HCT116 (cell line): ENCODE measurements at regions not wholly inside any gene's neighbourhood (a gene's known extent, or its start where the extent isn't known, plus 50 kb on each side); places are given as distances from the start of the nearest gene placed in this dataset.

ENCODE experiments used
- ATAC-seq: fragments of 200-7000 bp; cut with Tn5 transposase; 2 replicates; pipeline ENCODE4 v1.9.1; 2020; ENCODE audit warnings: mild to moderate bottlenecking, moderate library complexity
- BruUV-seq: library from RNA; stranded (reverse); fragments of 400-500 nt; replicated peaks from 2 replicates; lab custom pipeline; 2021; lab: Mats Ljungman, UMichigan
- CTCF ChIA-PET: fragments of 300-600 bp; sonication (Branson Sonifier 250); formaldehyde crosslinking; loops from one replicate; lab custom pipeline; 2021; ENCODE audit warnings: antibody characterized with exemption; lab: Charles Lee
- POLR2A ChIA-PET: fragments of 300-600, 350-600 bp; sonication (Branson Sonifier 250); formaldehyde crosslinking; loops from one replicate; lab custom pipeline; 2021; ENCODE audit warnings: antibody characterized with exemption; lab: Charles Lee
- RAD21 ChIA-PET, 2 experiments: fragments of 300-600 bp; sonication (Branson Sonifier 250); formaldehyde crosslinking; loops; one replicate each; lab custom pipeline; 2023; ENCODE audit warnings: low total read pairs in 2 of 2; ENCODE audit not compliant: uncharacterized antibody in 2 of 2, unreplicated experiment in 2 of 2, low non-redundant PET in 1 of 2; lab: Charles Lee
- DNase-seq: peaks from one replicate; pipeline ENCODE4 v3.0.0-alpha.2; 2010; ENCODE audit warnings: low read depth, low spot score
- H2AFZ ChIP-seq: fragments of 200-600 bp; shearing (Covaris generic), sonication (generic); 2 replicates; pipeline ENCODE4 v1.6.1; 2017; ENCODE audit warnings: low read depth, mixed run types, mixed read lengths, antibody characterized with exemption, low read length; ENCODE audit not compliant: poor library complexity, severe bottlenecking
- H3K27ac ChIP-seq: 2 replicates; pipeline ENCODE4 v1.5.1; 2012; ENCODE audit warnings: low read depth, low read length
- H3K27me3 ChIP-seq: fragments of 200-600 bp; sonication (generic); 2 replicates; pipeline ENCODE4 v1.6.1; 2016; ENCODE audit warnings: mixed run types, low read length, mixed read lengths; ENCODE audit not compliant: insufficient read depth
- H3K36me3 ChIP-seq, 2 experiments: fragments of 200-500 bp in 1 of 2; fragments of 200-600 bp in 1 of 2; sonication (Bioruptor generic) in 1 of 2; sonication (generic) in 1 of 2; 2 replicates each; pipeline versions ENCODE4 v1.5.1 to v1.6.1; 2014 to 2016; ENCODE audit warnings: low read length in 2 of 2, inconsistent platforms in 1 of 2, mixed read lengths in 1 of 2, mixed run types in 1 of 2; ENCODE audit not compliant: insufficient read depth in 2 of 2, control insufficient read depth in 1 of 2
- H3K4me1 ChIP-seq, 2 experiments: fragments of 200-600 bp in 1 of 2; sonication (generic) in 1 of 2; 2 replicates each; pipeline versions ENCODE4 v1.5.1 to v1.6.1; 2012 to 2017; ENCODE audit warnings: low read length in 2 of 2, inconsistent platforms in 1 of 2, mild to moderate bottlenecking in 1 of 2, mixed read lengths in 1 of 2, mixed run types in 1 of 2, moderate library complexity in 1 of 2; ENCODE audit not compliant: insufficient read depth in 2 of 2, control insufficient read depth in 1 of 2
- H3K4me2 ChIP-seq: fragments of 200-600 bp; sonication (generic); 2 replicates; pipeline ENCODE4 v1.6.1; 2017; ENCODE audit warnings: mixed run types, low read length, mixed read lengths
- H3K4me3 ChIP-seq, 2 experiments: fragments of 200-600 bp in 1 of 2; sonication (generic) in 1 of 2; replicated peaks in 1 of 2; 2 replicates each; pipeline ENCODE4 v1.5.1; 2011 to 2016; ENCODE audit warnings: low read length in 2 of 2, control low read depth in 1 of 2, low read depth in 1 of 2, mild to moderate bottlenecking in 1 of 2, mixed read lengths in 1 of 2, mixed run types in 1 of 2
- H3K79me2 ChIP-seq: fragments of 200-600 bp; sonication (generic); 2 replicates; pipeline ENCODE4 v1.6.1; 2017; ENCODE audit warnings: mild to moderate bottlenecking, mixed run types, low read length, moderate library complexity, mixed read lengths; ENCODE audit not compliant: insufficient read depth
- H3K9ac ChIP-seq: fragments of 200-600 bp; sonication (generic); 2 replicates; pipeline ENCODE4 v1.6.1; 2016; ENCODE audit warnings: low read length, mixed read lengths
- H3K9me2 ChIP-seq: fragments of 200-600 bp; sonication (generic), shearing (Covaris generic); 2 replicates; pipeline ENCODE4 v1.6.1; 2017; ENCODE audit warnings: mixed run types, mild to moderate bottlenecking, moderate library complexity; ENCODE audit not compliant: insufficient read depth
- H3K9me3 ChIP-seq, 2 experiments: fragments of 200-500 bp in 1 of 2; fragments of 200-600 bp in 1 of 2; sonication (Bioruptor generic) in 1 of 2; sonication (generic) in 1 of 2; 2 replicates each; pipeline ENCODE4 v1.6.1; 2014 to 2017; ENCODE audit warnings: low read length in 2 of 2, mixed read lengths in 2 of 2, inconsistent platforms in 1 of 2, low read depth in 1 of 2, mild to moderate bottlenecking in 1 of 2, mixed run types in 1 of 2, moderate library complexity in 1 of 2; ENCODE audit not compliant: control insufficient read depth in 1 of 2, insufficient read depth in 1 of 2
- H4K20me1 ChIP-seq: fragments of 200-600 bp; sonication (generic), shearing (Covaris generic); 2 replicates; pipeline ENCODE4 v1.6.1; 2017; ENCODE audit warnings: mixed run types, mild to moderate bottlenecking, moderate library complexity; ENCODE audit not compliant: insufficient read depth
- ELF1 ChIP-seq: IDR thresholded peaks from 2 replicates; pipeline ENCODE4 v1.6.1; 2012; ENCODE audit warnings: low read depth, borderline replicate concordance
- EZH2phosphoT487 ChIP-seq: fragments of 200-600 bp; IDR thresholded peaks from 2 replicates; pipeline ENCODE4 v1.6.1; 2018; ENCODE audit warnings: antibody characterized with exemption, borderline replicate concordance
- FOSL1 ChIP-seq: IDR thresholded peaks from 2 replicates; pipeline ENCODE4 v1.6.1; 2012; ENCODE audit warnings: low read depth
- JUND ChIP-seq: IDR thresholded peaks from 2 replicates; pipeline ENCODE4 v1.6.1; 2012
- MAX ChIP-seq: IDR thresholded peaks from 2 replicates; pipeline ENCODE4 v1.6.1; 2012
- POLR2AphosphoS5 ChIP-seq: IDR thresholded peaks from 2 replicates; pipeline ENCODE4 v1.6.1; 2011; ENCODE audit warnings: mild to moderate bottlenecking, low read depth, low read length, moderate library complexity
- REST ChIP-seq: IDR thresholded peaks from 2 replicates; pipeline ENCODE4 v1.6.1; 2012; ENCODE audit warnings: low read depth
- TCF7L2 ChIP-seq: IDR thresholded peaks from 2 replicates; pipeline ENCODE4 v1.7.0; 2011; ENCODE audit warnings: borderline replicate concordance, inconsistent platforms; ENCODE audit not compliant: insufficient read depth, insufficient read length; ENCODE audit errors: extremely low read depth
- ZFX ChIP-seq: fragments of 450-650 bp; IDR thresholded peaks from 2 replicates; pipeline ENCODE4 v1.6.1; 2017
- ZNF274 ChIP-seq: fragments of 200-500 bp; sonication (Bioruptor generic); IDR thresholded peaks from 2 replicates; pipeline ENCODE4 v1.6.1; 2014; ENCODE audit warnings: mild to moderate bottlenecking, low read depth, low read length, inconsistent platforms
- intact Hi-C: fragments of 100-400 bp; cut with micrococcal nuclease; formaldehyde crosslinking; loops from 2 replicates; pipeline ENCODE4 v1.10.0; 2022

GRCh38 chr9:73037613-73038012, 84.8 kb upstream of the ALDH1A1 start:
- intact Hi-C loops = no loop called here
- BruUV-seq = no TSS peak
- Histone ChIP-seq H3K4me3 (no peak overlapping the region), H3K9ac (no peak overlapping the region), H3K36me3 (no peaks in the 10 kb centered on the region), H3K27me3 (no peaks in the 10 kb centered on the region), H3K9me3 (no peaks in the 10 kb centered on the region), H4K20me1 (no peaks in the 10 kb centered on the region), H3K79me2 (no peaks in the 10 kb centered on the region), H2AFZ (no peak overlapping the region), H3K4me1 (peaks cover 0 to 12% of the 10 kb centered on the region in 2 experiments; a peak in 2 of 4 replicates), H3K4me2 (no peak overlapping the region), H3K9me2 (no peaks in the 10 kb centered on the region), H3K27ac (no peak overlapping the region)
- ChIA-PET RAD21 (no interaction called here), CTCF (interaction anchor here (0.8 to 1.4 kb wide), 2 partner anchors 43 to 181 kb away, joined by 3 to 4 read pairs; no protein-coding TSS in a partner anchor), POLR2A (no interaction called here)
- no peak for ATAC-seq
- no peak for DNase-seq
- no peak for TF ChIP-seq ELF1
- no peak for TF ChIP-seq TCF7L2
- no peak for TF ChIP-seq POLR2AphosphoS5
- TF ChIP-seq EZH2phosphoT487 = no peak
- TF ChIP-seq REST = no peak
- TF ChIP-seq FOSL1 = no peak
- TF ChIP-seq MAX = no peak
- TF ChIP-seq JUND = no peak
- TF ChIP-seq ZFX = no peak
- no peak for TF ChIP-seq ZNF274
